GM12878 (cell line): ENCODE measurements at regions not wholly inside any gene's neighbourhood (a gene's known extent, or its start where the extent isn't known, plus 50 kb on each side); places are given as distances from the start of the nearest gene placed in this dataset.

Source experiments
- ATAC-seq: fragments of 200-7000 bp; cut with Tn5 transposase; 3 replicates; pipeline ENCODE4 v1.9.1; 2020; ENCODE audit warnings: mild to moderate bottlenecking, moderate library complexity
- BruUV-seq: library from RNA; stranded (reverse); fragments of 400-500 nt; replicated peaks from 2 replicates; lab custom pipeline; 2021; lab: Mats Ljungman, UMichigan
- CTCF ChIA-PET: fragments of 300-600 bp; sonication (Branson Sonifier 250); formaldehyde crosslinking; extraction: SDS; loops from one replicate; lab custom pipeline; 2021; ENCODE audit warnings: inconsistent platforms; lab: Yijun Ruan, JAX
- POLR2A ChIA-PET: fragments of 350-600 bp; formaldehyde crosslinking; extraction: SDS; loops from one replicate; lab custom pipeline; 2021; ENCODE audit warnings: inconsistent platforms; lab: Charles Lee
- RAD21 ChIA-PET: fragments of 300-600 bp; sonication (Branson Sonifier 250); formaldehyde crosslinking; loops from one replicate; lab custom pipeline; 2023; ENCODE audit warnings: antibody characterized with exemption; ENCODE audit not compliant: unreplicated experiment; lab: Charles Lee
- SMC1A ChIA-PET: fragments of 300-600 bp; sonication (Branson Sonifier 250); formaldehyde crosslinking; loops from one replicate; lab custom pipeline; 2023; ENCODE audit not compliant: unreplicated experiment, uncharacterized antibody; lab: Charles Lee
- DNase-seq: peaks from one replicate; pipeline ENCODE4 v3.0.0-alpha.2; 2011; ENCODE audit warnings: low read depth, low spot score
- FAIRE-seq: peaks from 3 replicates; lab custom pipeline; 2011; peaks lifted over from hg19 to GRCh38; lab: Jason Lieb, UNC
- H2AFZ ChIP-seq: 2 replicates; pipeline ENCODE4 v1.6.0; 2011; ENCODE audit warnings: low read depth, low read length, control low read depth; ENCODE audit not compliant: control insufficient read depth
- H3K27ac ChIP-seq: 2 replicates; pipeline ENCODE4 v1.5.1; 2011; ENCODE audit warnings: control low read depth; ENCODE audit not compliant: control insufficient read depth, insufficient read depth
- H3K27me3 ChIP-seq, 2 experiments: replicated peaks in 1 of 2; 2 replicates each; pipeline versions ENCODE4 v1.6.0 to v1.6.1; 2011; ENCODE audit warnings: low read length in 1 of 2; ENCODE audit not compliant: control insufficient read depth in 2 of 2, insufficient read depth in 2 of 2
- H3K36me3 ChIP-seq, 2 experiments: 2 replicates each; pipeline ENCODE4 v1.5.1; 2011; ENCODE audit warnings: low read length in 1 of 2; ENCODE audit not compliant: control insufficient read depth in 2 of 2, insufficient read depth in 2 of 2
- H3K4me1 ChIP-seq: 2 replicates; pipeline ENCODE4 v1.6.1; 2011; ENCODE audit warnings: mild to moderate bottlenecking, low read length, moderate library complexity, mixed read lengths; ENCODE audit not compliant: control insufficient read depth, insufficient read depth
- H3K4me2 ChIP-seq: 2 replicates; pipeline ENCODE4 v1.6.0; 2011; ENCODE audit warnings: control low read depth; ENCODE audit not compliant: control insufficient read depth, insufficient read depth
- H3K4me3 ChIP-seq: fragments of 200-600 bp; sonication (generic); 2 replicates; pipeline ENCODE4 v1.5.1; 2016
- H3K79me2 ChIP-seq: 2 replicates; pipeline ENCODE4 v1.6.0; 2011; ENCODE audit warnings: low read length; ENCODE audit not compliant: control insufficient read depth, insufficient read depth
- H3K9ac ChIP-seq: 2 replicates; pipeline ENCODE4 v1.8.0; 2011; ENCODE audit warnings: low read length, control low read depth, mixed read lengths; ENCODE audit not compliant: control insufficient read depth, insufficient read depth
- H3K9me3 ChIP-seq: replicated peaks from 3 replicates; pipeline ENCODE4 v1.5.1; 2011; ENCODE audit warnings: mild to moderate bottlenecking, low read length; ENCODE audit not compliant: control insufficient read depth, insufficient read depth
- H4K20me1 ChIP-seq: 2 replicates; pipeline ENCODE4 v1.6.0; 2011; ENCODE audit not compliant: control insufficient read depth, insufficient read depth
- BHLHE40 ChIP-seq, 2 experiments: fragments of 450-650 bp in 1 of 2; IDR thresholded peaks; 2 replicates each; pipeline ENCODE4 v1.6.1; 2011 to 2017; ENCODE audit warnings: low read depth in 2 of 2, borderline replicate concordance in 1 of 2, improper control_type of control experiment in 1 of 2, low read length in 1 of 2, mild to moderate bottlenecking in 1 of 2
- BRCA1 ChIP-seq: IDR thresholded peaks from 2 replicates; pipeline ENCODE4 v1.6.1; 2011; ENCODE audit warnings: low read depth, low read length, improper control_type of control experiment
- IKZF1 ChIP-seq: fragments of 450-650 bp; conservative IDR thresholded peaks from 2 replicates; pipeline ENCODE4 v1.6.1; 2017; ENCODE audit warnings: antibody characterized with exemption, mild to moderate bottlenecking
- RAD21 ChIP-seq: IDR thresholded peaks from 2 replicates; pipeline ENCODE4 v1.6.1; 2011; ENCODE audit warnings: mild to moderate bottlenecking, low read depth, low read length, moderate library complexity; ENCODE audit not compliant: insufficient read depth
- SMC3 ChIP-seq: IDR thresholded peaks from 2 replicates; pipeline ENCODE4 v1.6.1; 2011; ENCODE audit warnings: low read length, improper control_type of control experiment, borderline replicate concordance
- TCF3 ChIP-seq: IDR thresholded peaks from 2 replicates; pipeline ENCODE4 v1.6.1; 2012; ENCODE audit warnings: low read depth, mild to moderate bottlenecking, low read length, borderline replicate concordance; ENCODE audit not compliant: insufficient read depth
- YBX1 ChIP-seq: fragments of 450-650 bp; IDR thresholded peaks from 2 replicates; pipeline ENCODE4 v1.6.1; 2016; ENCODE audit warnings: antibody characterized with exemption
- YY1 ChIP-seq: IDR thresholded peaks from 2 replicates; pipeline ENCODE4 v1.6.1; 2011; ENCODE audit warnings: low read depth, mild to moderate bottlenecking, low read length
- ZSCAN29 ChIP-seq: fragments of 450-650 bp; IDR thresholded peaks from 2 replicates; pipeline ENCODE4 v1.6.1; 2017; ENCODE audit warnings: mild to moderate bottlenecking, moderate library complexity
- WGBS: methylation state at CpG from one replicate; pipeline ENCODE4 v1.1.6; 2016; ENCODE audit warnings: low lambda C conversion rate; ENCODE audit not compliant: insufficient replicate concordance, insufficient coverage; ENCODE audit errors: missing lambda C conversion rate; 5-methylcytosine and 5-hydroxymethylcytosine counted together
- in situ Hi-C: fragments of 300-500 bp; cut with MboI; formaldehyde crosslinking; loops from 9 replicates; pipeline ENCODE4 v1.14.3; 2018; ENCODE audit warnings: mixed read lengths
- intact Hi-C: fragments of 100-400 bp; cut with micrococcal nuclease; formaldehyde crosslinking; loops from one replicate; pipeline ENCODE4 v1.14.2; 2022; ENCODE audit not compliant: unreplicated experiment
- TF ChIP-seq, protein P1 (sequence below), 3 experiments: IDR thresholded peaks in 2 of 3; conservative IDR thresholded peaks in 1 of 3; 2 replicates each; pipeline ENCODE4 v1.5.1; 2011; ENCODE audit warnings: low read depth in 3 of 3, low read length in 3 of 3, mild to moderate bottlenecking in 3 of 3, control low read depth in 2 of 3, moderate library complexity in 2 of 3, inconsistent platforms in 1 of 3, mixed read lengths in 1 of 3; ENCODE audit not compliant: control insufficient read depth in 2 of 3, insufficient read depth in 1 of 3; ENCODE audit errors: extremely low read depth in 1 of 3

DNA sequence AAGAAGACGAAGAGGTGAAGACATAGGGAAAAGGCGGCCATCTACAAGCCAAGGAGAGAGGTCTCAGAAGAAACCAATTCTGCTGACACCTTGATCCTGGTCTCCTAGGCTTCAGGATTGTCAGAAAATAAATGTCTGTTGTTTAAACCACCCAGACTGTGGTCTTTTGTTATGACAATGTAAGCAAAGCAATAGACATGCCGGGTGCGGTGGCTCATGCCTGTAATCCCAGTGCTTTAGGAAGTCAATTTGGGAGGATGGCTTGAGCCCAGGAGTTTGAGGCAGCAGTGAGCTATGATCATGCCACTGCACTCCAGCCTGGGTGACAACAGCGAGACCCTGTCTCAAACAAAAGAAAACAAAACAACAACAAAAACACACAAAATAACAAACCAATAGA is 64.4 kb downstream of the HAPSTR1 start:
- Histone ChIP-seq H3K4me1 (no peaks in the 10 kb centered on the region), H3K27me3 (no peaks in the 10 kb centered on the region; a peak in 1 of 4 replicates), H2AFZ (no peak overlapping the region), H3K4me3 (no peak overlapping the region), H3K79me2 (no peaks in the 10 kb centered on the region), H3K9me3 (no peaks in the 10 kb centered on the region), H3K27ac (no peak overlapping the region), H3K4me2 (no peak overlapping the region), H4K20me1 (no peaks in the 10 kb centered on the region), H3K9ac (no peak overlapping the region), H3K36me3 (no peaks in the 10 kb centered on the region)
- intact Hi-C loops = no loop called here
- TF ChIP-seq, protein P1, sequence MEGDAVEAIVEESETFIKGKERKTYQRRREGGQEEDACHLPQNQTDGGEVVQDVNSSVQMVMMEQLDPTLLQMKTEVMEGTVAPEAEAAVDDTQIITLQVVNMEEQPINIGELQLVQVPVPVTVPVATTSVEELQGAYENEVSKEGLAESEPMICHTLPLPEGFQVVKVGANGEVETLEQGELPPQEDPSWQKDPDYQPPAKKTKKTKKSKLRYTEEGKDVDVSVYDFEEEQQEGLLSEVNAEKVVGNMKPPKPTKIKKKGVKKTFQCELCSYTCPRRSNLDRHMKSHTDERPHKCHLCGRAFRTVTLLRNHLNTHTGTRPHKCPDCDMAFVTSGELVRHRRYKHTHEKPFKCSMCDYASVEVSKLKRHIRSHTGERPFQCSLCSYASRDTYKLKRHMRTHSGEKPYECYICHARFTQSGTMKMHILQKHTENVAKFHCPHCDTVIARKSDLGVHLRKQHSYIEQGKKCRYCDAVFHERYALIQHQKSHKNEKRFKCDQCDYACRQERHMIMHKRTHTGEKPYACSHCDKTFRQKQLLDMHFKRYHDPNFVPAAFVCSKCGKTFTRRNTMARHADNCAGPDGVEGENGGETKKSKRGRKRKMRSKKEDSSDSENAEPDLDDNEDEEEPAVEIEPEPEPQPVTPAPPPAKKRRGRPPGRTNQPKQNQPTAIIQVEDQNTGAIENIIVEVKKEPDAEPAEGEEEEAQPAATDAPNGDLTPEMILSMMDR (IDR thresholded peaks at IDR 0.05 in 2 of 3, conservative IDR thresholded peaks at IDR 0.05 in 1 of 3; ENCODE audit: control insufficient read depth in 2 of 3, extremely low read depth in 1 of 3, insufficient read depth in 1 of 3, low read depth in 3 of 3, low read length in 3 of 3) = no peak
- no peak for TF ChIP-seq YBX1
- ChIA-PET POLR2A (no interaction called here), RAD21 (no interaction called here), SMC1A (no interaction called here), CTCF (no interaction called here)
- no TSS peak for BruUV-seq
- in situ Hi-C loops = no loop called here
- WGBS = 66% methylated on average over 5 of the region's 5 CpGs
- no peak for ATAC-seq
- no peak for FAIRE-seq
- no peak for DNase-seq

DNA sequence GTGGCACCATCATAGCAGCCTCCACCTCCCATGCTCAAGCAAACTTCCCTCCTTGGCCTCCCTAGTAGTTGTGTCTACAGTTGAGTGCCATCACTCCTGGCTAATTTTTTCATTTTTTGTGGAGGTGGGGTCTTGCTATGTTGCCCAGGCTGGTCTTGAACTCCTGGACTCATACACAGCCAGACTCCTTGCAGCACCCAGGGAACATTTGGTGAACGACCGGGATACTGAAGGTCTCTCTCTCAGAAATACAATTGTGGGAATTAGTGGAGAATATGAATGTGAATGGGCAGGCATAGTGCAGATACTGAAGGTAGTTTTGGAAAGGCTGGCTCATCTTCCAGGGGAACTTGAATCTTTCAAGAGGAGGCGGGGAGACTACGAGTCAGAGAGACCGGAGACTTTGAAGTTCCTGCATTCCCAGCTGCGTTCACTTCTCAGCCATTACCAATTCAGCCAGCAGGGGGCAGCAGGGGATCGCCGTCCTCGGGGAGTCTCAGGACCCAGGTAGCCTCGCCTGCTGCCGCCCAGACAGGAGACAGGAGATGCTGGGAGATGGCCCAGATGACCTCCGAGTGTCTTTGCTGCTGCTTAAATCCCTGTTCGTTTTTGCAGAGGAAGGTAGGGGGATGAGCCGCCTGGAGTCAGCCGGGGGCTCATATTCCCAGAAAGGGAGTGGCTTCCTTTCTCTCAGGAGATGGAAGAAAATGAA is 68.6 kb downstream of the HAPSTR1 start:
- Histone ChIP-seq H3K4me1 (no peaks in the 10 kb centered on the region), H2AFZ (no peak overlapping the region), H3K4me2 (no peak overlapping the region)
- peak; percentile 91 for ATAC-seq
- TF ChIP-seq RAD21 = peak; percentile 80
- no peak for TF ChIP-seq TCF3
- TF ChIP-seq BRCA1 = no peak
- peak; percentile 61 for TF ChIP-seq YY1
- TF ChIP-seq ZSCAN29 = no peak
- peak; percentile 20; the same call in 1 of the 2 replicates for TF ChIP-seq IKZF1
- TF ChIP-seq BHLHE40 (IDR thresholded peaks at IDR 0.05; ENCODE audit: borderline replicate concordance in 1 of 2, low read depth in 2 of 2, low read length in 1 of 2) = no peak
- TF ChIP-seq SMC3 = peak; percentile 62
- TF ChIP-seq, protein P1 (IDR thresholded peaks at IDR 0.05 in 2 of 3, conservative IDR thresholded peaks at IDR 0.05 in 1 of 3; ENCODE audit: control insufficient read depth in 2 of 3, extremely low read depth in 1 of 3, insufficient read depth in 1 of 3, low read depth in 3 of 3, low read length in 3 of 3) = peak; percentile 73 to 81 (median 79)
- TF ChIP-seq, all 136 proteins: peak for 5
- intact Hi-C loops = loop anchor here (1.0 kb wide), 1 partner anchor 1021 kb away; no protein-coding TSS in a partner anchor
- 22% methylated on average over 15 of the region's 15 CpGs for WGBS
- ChIA-PET CTCF (interaction anchor here (1.0 to 2.0 kb wide), 3 partner anchors 21 to 1350 kb away, joined by 3 to 5 read pairs (median 3); no protein-coding TSS in a partner anchor), SMC1A (interaction anchor here (0.6 kb wide), 1 partner anchor 751 kb away, joined by 3 read pairs; no protein-coding TSS in a partner anchor), POLR2A (no interaction called here), RAD21 (no interaction called here)
- in situ Hi-C loops = no loop called here
- Histone ChIP-seq H3K27me3 (no peaks in the 10 kb centered on the region; a peak in 1 of 4 replicates), H3K9me3 (no peaks in the 10 kb centered on the region), H3K79me2 (no peaks in the 10 kb centered on the region), H4K20me1 (no peaks in the 10 kb centered on the region), H3K36me3 (no peaks in the 10 kb centered on the region), H3K9ac (no peak overlapping the region), H3K27ac (no peak overlapping the region), H3K4me3 (no peak overlapping the region)
- peak; percentile 18 for FAIRE-seq
- no TSS peak for BruUV-seq
- DNase-seq = peak; percentile 4
